Stimulated activated naive CD8-positive, alpha-beta T cell treated with anti-CD3 and anti-CD28 coated beads, Interleukin-15, Interleukin-2, amounts not matched to agents 100 ng/mL and 50 ng/mL, for 24 hours (primary cell): ENCODE measurements at regions not wholly inside any gene's neighbourhood (a gene's known extent, or its start where the extent isn't known, plus 50 kb on each side); places are given as distances from the start of the nearest gene placed in this dataset.
"Not testable (repeated sequence)": the region's sequence is repeated elsewhere in the genome, so short reads cannot be mapped to it uniquely, and the experiment has no call there.

Source experiments
- H3K27ac Mint-ChIP-seq: one replicate; pipeline ENCODE4 v1.8.0; 2021; ENCODE audit warnings: mild to moderate bottlenecking, mixed read lengths
- H3K27me3 Mint-ChIP-seq: one replicate; pipeline ENCODE4 v1.8.0; 2021; ENCODE audit warnings: mixed read lengths
- H3K36me3 Mint-ChIP-seq: one replicate; pipeline ENCODE4 v1.8.0; 2021; ENCODE audit warnings: low read depth, mixed read lengths
- H3K4me1 Mint-ChIP-seq: one replicate; pipeline ENCODE4 v1.8.0; 2021; ENCODE audit warnings: low read depth, mixed read lengths
- H3K4me3 Mint-ChIP-seq: one replicate; pipeline ENCODE4 v1.8.0; 2021; ENCODE audit warnings: mild to moderate bottlenecking, mixed read lengths
- H3K9me3 Mint-ChIP-seq: one replicate; pipeline ENCODE4 v1.8.0; 2021; ENCODE audit warnings: mixed read lengths

GRCh38 chr6:66153247-66153646 lies 446.2 kb upstream of the EYS start:
- no peaks in the 10 kb centered on the region for H3K36me3 Mint-ChIP-seq
- no peaks in the 10 kb centered on the region for H3K27me3 Mint-ChIP-seq
- no peaks in the 10 kb centered on the region for H3K4me1 Mint-ChIP-seq
- no peak overlapping the region for H3K27ac Mint-ChIP-seq
- H3K9me3 Mint-ChIP-seq = peaks cover 11% of the 10 kb centered on the region
- H3K4me3 Mint-ChIP-seq = no peak overlapping the region

- H3K27me3 Mint-ChIP-seq = no peaks in the 10 kb centered on the region
Measured at GRCh38 chr6:66149132-66149531, 442.1 kb upstream of the EYS start.

GRCh38 chr6:66145867-66146266 lies 438.8 kb upstream of the EYS start:
- no peaks in the 10 kb centered on the region for H3K36me3 Mint-ChIP-seq
- no peaks in the 10 kb centered on the region for H3K9me3 Mint-ChIP-seq
- H3K4me1 Mint-ChIP-seq = no peaks in the 10 kb centered on the region
- no peak overlapping the region for H3K27ac Mint-ChIP-seq
- no peak overlapping the region for H3K4me3 Mint-ChIP-seq
- H3K27me3 Mint-ChIP-seq = no peaks in the 10 kb centered on the region

More at GRCh38 chr6:66149132-66149531, 442.1 kb upstream of the EYS start:
- Mint-ChIP-seq H3K4me1 (no peaks in the 10 kb centered on the region), H3K4me3 (no peak overlapping the region), H3K36me3 (no peaks in the 10 kb centered on the region), H3K9me3 (no peaks in the 10 kb centered on the region), H3K27ac (no peak overlapping the region)

GRCh38 chr6:66134021-66134420 lies 427.0 kb upstream of the EYS start:
- no peaks in the 10 kb centered on the region for H3K36me3 Mint-ChIP-seq
- peaks cover 23% of the 10 kb centered on the region for H3K9me3 Mint-ChIP-seq

GRCh38 chr6:66128656-66129055 lies 421.6 kb upstream of the EYS start:
- Mint-ChIP-seq H3K9me3 (peaks cover 17% of the 10 kb centered on the region), H3K36me3 (no peaks in the 10 kb centered on the region), H3K4me1 (no peaks in the 10 kb centered on the region), H3K4me3 (no peak overlapping the region), H3K27ac (no peak overlapping the region), H3K27me3 (no peaks in the 10 kb centered on the region)

More at GRCh38 chr6:66134021-66134420, 427.0 kb upstream of the EYS start:
- no peaks in the 10 kb centered on the region for H3K27me3 Mint-ChIP-seq
- no peak overlapping the region for H3K4me3 Mint-ChIP-seq
- H3K4me1 Mint-ChIP-seq = no peaks in the 10 kb centered on the region
- no peak overlapping the region for H3K27ac Mint-ChIP-seq

GRCh38 chr6:66128243-66128642 lies 421.2 kb upstream of the EYS start:
- Mint-ChIP-seq H3K27me3 (no peaks in the 10 kb centered on the region), H3K27ac (no peak overlapping the region), H3K36me3 (no peaks in the 10 kb centered on the region), H3K4me1 (no peaks in the 10 kb centered on the region), H3K9me3 (peaks cover 18% of the 10 kb centered on the region), H3K4me3 (no peak overlapping the region)

GRCh38 chr6:66127061-66127460 lies 420.0 kb upstream of the EYS start:
- no peaks in the 10 kb centered on the region for H3K4me1 Mint-ChIP-seq
- H3K9me3 Mint-ChIP-seq = peaks cover 17% of the 10 kb centered on the region
- no peak overlapping the region for H3K27ac Mint-ChIP-seq
- H3K4me3 Mint-ChIP-seq = no peak overlapping the region
- no peaks in the 10 kb centered on the region for H3K36me3 Mint-ChIP-seq
- no peaks in the 10 kb centered on the region for H3K27me3 Mint-ChIP-seq

- Mint-ChIP-seq H3K27ac (no peak overlapping the region), H3K4me1 (no peaks in the 10 kb centered on the region), H3K4me3 (no peak overlapping the region), H3K27me3 (no peaks in the 10 kb centered on the region), H3K9me3 (peaks cover 17% of the 10 kb centered on the region), H3K36me3 (no peaks in the 10 kb centered on the region)
Measured at GRCh38 chr6:66126358-66126757, 419.3 kb upstream of the EYS start.

GRCh38 chr6:66103954-66104353 lies 396.9 kb upstream of the EYS start:
- Mint-ChIP-seq H3K36me3 (no peaks in the 10 kb centered on the region), H3K27me3 (no peaks in the 10 kb centered on the region), H3K4me3 (no peak overlapping the region), H3K4me1 (no peaks in the 10 kb centered on the region), H3K9me3 (peaks cover 17% of the 10 kb centered on the region), H3K27ac (no peak overlapping the region)

GRCh38 chr6:66103354-66103753 lies 396.3 kb upstream of the EYS start:
- H3K27me3 Mint-ChIP-seq = no peaks in the 10 kb centered on the region
- peaks cover 16% of the 10 kb centered on the region for H3K9me3 Mint-ChIP-seq
- no peaks in the 10 kb centered on the region for H3K36me3 Mint-ChIP-seq
- H3K4me3 Mint-ChIP-seq = no peak overlapping the region
- no peak overlapping the region for H3K27ac Mint-ChIP-seq
- H3K4me1 Mint-ChIP-seq = no peaks in the 10 kb centered on the region

GRCh38 chr6:66096679-66097078 lies 389.7 kb upstream of the EYS start:
- H3K27ac Mint-ChIP-seq = no peak overlapping the region
- no peaks in the 10 kb centered on the region for H3K4me1 Mint-ChIP-seq
- no peak overlapping the region for H3K4me3 Mint-ChIP-seq
- peaks cover 14% of the 10 kb centered on the region for H3K9me3 Mint-ChIP-seq
- no peaks in the 10 kb centered on the region for H3K27me3 Mint-ChIP-seq
- no peaks in the 10 kb centered on the region for H3K36me3 Mint-ChIP-seq

- H3K27ac Mint-ChIP-seq = no peak overlapping the region
- no peaks in the 10 kb centered on the region for H3K36me3 Mint-ChIP-seq
- peaks cover 9% of the 10 kb centered on the region for H3K9me3 Mint-ChIP-seq
- H3K4me3 Mint-ChIP-seq = no peak overlapping the region
- H3K4me1 Mint-ChIP-seq = no peaks in the 10 kb centered on the region
- H3K27me3 Mint-ChIP-seq = no peaks in the 10 kb centered on the region
Measured at GRCh38 chr6:66094615-66095014, 387.6 kb upstream of the EYS start.

- not testable (repeated sequence) for H3K4me1 Mint-ChIP-seq, H3K36me3 Mint-ChIP-seq, H3K27ac Mint-ChIP-seq, H3K4me3 Mint-ChIP-seq, H3K27me3 Mint-ChIP-seq, H3K9me3 Mint-ChIP-seq
Measured at GRCh38 chr6:66092306-66092705, 385.3 kb upstream of the EYS start.

GRCh38 chr6:66086532-66086931 lies 379.5 kb upstream of the EYS start:
- Mint-ChIP-seq H3K4me3 (no peak overlapping the region), H3K4me1 (no peaks in the 10 kb centered on the region), H3K36me3 (no peaks in the 10 kb centered on the region), H3K27me3 (no peaks in the 10 kb centered on the region), H3K9me3 (peaks cover 28% of the 10 kb centered on the region), H3K27ac (no peak overlapping the region)

GRCh38 chr6:66082914-66083313 lies 375.9 kb upstream of the EYS start:
- Mint-ChIP-seq H3K9me3 (peaks cover 32% of the 10 kb centered on the region), H3K36me3 (no peaks in the 10 kb centered on the region)

GRCh38 chr6:66068907-66069306 lies 361.9 kb upstream of the EYS start:
- Mint-ChIP-seq H3K27me3 (no peaks in the 10 kb centered on the region), H3K9me3 (peaks cover 18% of the 10 kb centered on the region), H3K27ac (no peak overlapping the region), H3K4me1 (no peaks in the 10 kb centered on the region), H3K4me3 (no peak overlapping the region), H3K36me3 (no peaks in the 10 kb centered on the region)

More at GRCh38 chr6:66082914-66083313, 375.9 kb upstream of the EYS start:
- no peak overlapping the region for H3K27ac Mint-ChIP-seq
- no peaks in the 10 kb centered on the region for H3K4me1 Mint-ChIP-seq
- H3K4me3 Mint-ChIP-seq = no peak overlapping the region
- no peaks in the 10 kb centered on the region for H3K27me3 Mint-ChIP-seq
